ENCODE measurements at regions not wholly inside any gene's neighbourhood (a gene's known extent, or its start where the extent isn't known, plus 50 kb on each side); places are given as distances from the start of the nearest gene placed in this dataset.

GRCh38 chr10:130411496-130412085, 275.4 kb downstream of the GLRX3 start:
- DNase-seq (ENCODE audit: insufficient read length, low spot score) (no peak), FAIRE-seq (no peak)
- TF ChIP-seq POU2F2 (IDR thresholded peaks at IDR 0.05; ENCODE audit: low read depth, low read length) = no peak
- no peak for TF ChIP-seq POLR2AphosphoS5 (IDR thresholded peaks at IDR 0.05; ENCODE audit: low read depth, low read length)
- TF ChIP-seq PAX5 (IDR thresholded peaks at IDR 0.05; ENCODE audit: insufficient read depth, low read length, severe bottlenecking) = no peak
- TF ChIP-seq SPI1 (IDR thresholded peaks at IDR 0.05; ENCODE audit: low read depth, low read length) = no peak
- TF ChIP-seq TAF1 (IDR thresholded peaks at IDR 0.05; ENCODE audit: low read depth, low read length) = no peak
- no peak for TF ChIP-seq POLR2A (IDR thresholded peaks at IDR 0.05; ENCODE audit: low read depth, low read length)

GRCh38 chr10:130412317-130412716, 276.1 kb downstream of the GLRX3 start:
- DNase-seq (ENCODE audit: insufficient read length, low spot score) (no peak), FAIRE-seq (no peak)
- no peak for TF ChIP-seq POLR2A (IDR thresholded peaks at IDR 0.05; ENCODE audit: low read depth, low read length)
- no peak for TF ChIP-seq POLR2AphosphoS5 (IDR thresholded peaks at IDR 0.05; ENCODE audit: low read depth, low read length)
- TF ChIP-seq SPI1 (IDR thresholded peaks at IDR 0.05; ENCODE audit: low read depth, low read length) = no peak
- TF ChIP-seq POU2F2 (IDR thresholded peaks at IDR 0.05; ENCODE audit: low read depth, low read length) = no peak
- TF ChIP-seq TAF1 (IDR thresholded peaks at IDR 0.05; ENCODE audit: low read depth, low read length) = no peak
- no peak for TF ChIP-seq PAX5 (IDR thresholded peaks at IDR 0.05; ENCODE audit: insufficient read depth, low read length, severe bottlenecking)

GRCh38 chr10:130416334-130417150, 280.4 kb downstream of the GLRX3 start:
- DNase-seq (ENCODE audit: insufficient read length, low spot score) (no peak), FAIRE-seq (no peak)
- no peak for TF ChIP-seq SPI1 (IDR thresholded peaks at IDR 0.05; ENCODE audit: low read depth, low read length)

GRCh38 chr10:130418731-130419130, 282.5 kb downstream of the GLRX3 start:
- no peak for FAIRE-seq
- TF ChIP-seq POLR2AphosphoS5 (IDR thresholded peaks at IDR 0.05; ENCODE audit: low read depth, low read length) (no peak), POLR2A (IDR thresholded peaks at IDR 0.05; ENCODE audit: low read depth, low read length) (no peak), TAF1 (IDR thresholded peaks at IDR 0.05; ENCODE audit: low read depth, low read length) (no peak), POU2F2 (IDR thresholded peaks at IDR 0.05; ENCODE audit: low read depth, low read length) (no peak), PAX5 (IDR thresholded peaks at IDR 0.05; ENCODE audit: insufficient read depth, low read length, severe bottlenecking) (no peak), SPI1 (IDR thresholded peaks at IDR 0.05; ENCODE audit: low read depth, low read length) (no peak)
- no peak for DNase-seq (ENCODE audit: insufficient read length, low spot score)

- no peak for FAIRE-seq
- TF ChIP-seq SPI1 (IDR thresholded peaks at IDR 0.05; ENCODE audit: low read depth, low read length) (no peak), PAX5 (IDR thresholded peaks at IDR 0.05; ENCODE audit: insufficient read depth, low read length, severe bottlenecking) (no peak), POLR2A (IDR thresholded peaks at IDR 0.05; ENCODE audit: low read depth, low read length) (no peak), TAF1 (IDR thresholded peaks at IDR 0.05; ENCODE audit: low read depth, low read length) (no peak), POLR2AphosphoS5 (IDR thresholded peaks at IDR 0.05; ENCODE audit: low read depth, low read length) (no peak), POU2F2 (IDR thresholded peaks at IDR 0.05; ENCODE audit: low read depth, low read length) (no peak)
- DNase-seq (ENCODE audit: insufficient read length, low spot score) = no peak
Observed at GRCh38 chr10:130421909-130422308, 285.7 kb downstream of the GLRX3 start.

- TF ChIP-seq TAF1 (IDR thresholded peaks at IDR 0.05; ENCODE audit: low read depth, low read length) (no peak), SPI1 (IDR thresholded peaks at IDR 0.05; ENCODE audit: low read depth, low read length) (no peak), PAX5 (IDR thresholded peaks at IDR 0.05; ENCODE audit: insufficient read depth, low read length, severe bottlenecking) (no peak), POLR2AphosphoS5 (IDR thresholded peaks at IDR 0.05; ENCODE audit: low read depth, low read length) (no peak)
- FAIRE-seq (no peak), DNase-seq (ENCODE audit: insufficient read length, low spot score) (no peak)
Observed at GRCh38 chr10:130422366-130423324, 286.5 kb downstream of the GLRX3 start.

GRCh38 chr10:130423455-130424305, 287.5 kb downstream of the GLRX3 start:
- DNase-seq (ENCODE audit: insufficient read length, low spot score) = no peak
- TF ChIP-seq POU2F2 (IDR thresholded peaks at IDR 0.05; ENCODE audit: low read depth, low read length) (no peak), PAX5 (IDR thresholded peaks at IDR 0.05; ENCODE audit: insufficient read depth, low read length, severe bottlenecking) (no peak), TAF1 (IDR thresholded peaks at IDR 0.05; ENCODE audit: low read depth, low read length) (no peak), POLR2AphosphoS5 (IDR thresholded peaks at IDR 0.05; ENCODE audit: low read depth, low read length) (no peak), POLR2A (IDR thresholded peaks at IDR 0.05; ENCODE audit: low read depth, low read length) (no peak), SPI1 (IDR thresholded peaks at IDR 0.05; ENCODE audit: low read depth, low read length) (no peak)
- FAIRE-seq = no peak

GRCh38 chr10:130424418-130424817, 288.2 kb downstream of the GLRX3 start:
- DNase-seq (ENCODE audit: insufficient read length, low spot score) (no peak), FAIRE-seq (no peak)
- no peak for TF ChIP-seq TAF1 (IDR thresholded peaks at IDR 0.05; ENCODE audit: low read depth, low read length)
- TF ChIP-seq POU2F2 (IDR thresholded peaks at IDR 0.05; ENCODE audit: low read depth, low read length) = no peak
- TF ChIP-seq POLR2AphosphoS5 (IDR thresholded peaks at IDR 0.05; ENCODE audit: low read depth, low read length) = no peak

GRCh38 chr10:130425169-130425568, 289.0 kb downstream of the GLRX3 start:
- TF ChIP-seq POLR2AphosphoS5 (IDR thresholded peaks at IDR 0.05; ENCODE audit: low read depth, low read length) (no peak), POLR2A (IDR thresholded peaks at IDR 0.05; ENCODE audit: low read depth, low read length) (no peak), TAF1 (IDR thresholded peaks at IDR 0.05; ENCODE audit: low read depth, low read length) (no peak), SPI1 (IDR thresholded peaks at IDR 0.05; ENCODE audit: low read depth, low read length) (no peak), PAX5 (IDR thresholded peaks at IDR 0.05; ENCODE audit: insufficient read depth, low read length, severe bottlenecking) (no peak), POU2F2 (IDR thresholded peaks at IDR 0.05; ENCODE audit: low read depth, low read length) (no peak)
- DNase-seq (ENCODE audit: insufficient read length, low spot score) (no peak), FAIRE-seq (no peak)
